Liver (tissue), 8 donors: ENCODE measurements at regions not wholly inside any gene's neighbourhood (a gene's known extent, or its start where the extent isn't known, plus 50 kb on each side); places are given as distances from the start of the nearest gene placed in this dataset.

ENCODE experiments used
- DNase-seq: peaks from one replicate; pipeline ENCODE4 v3.0.0-alpha.2; 2017; ENCODE audit warnings: low spot score
- H3K27ac ChIP-seq, 2 donors: one replicate each; pipeline ENCODE4 v1.7.0; 2013; ENCODE audit warnings: inconsistent platforms in 2 of 2, low read length in 2 of 2, control low read depth in 1 of 2, low read depth in 1 of 2, mild to moderate bottlenecking in 1 of 2
- H3K27me3 ChIP-seq, 4 donors: one replicate each; pipeline versions ENCODE4 v1.6.1 to v1.7.0; 2013; ENCODE audit warnings: low read length in 3 of 4, inconsistent platforms in 1 of 4, mild to moderate bottlenecking in 1 of 4, moderate library complexity in 1 of 4; ENCODE audit not compliant: control insufficient read depth in 4 of 4, insufficient read depth in 4 of 4
- H3K36me3 ChIP-seq, 4 donors: one replicate each; pipeline versions ENCODE4 v1.6.1 to v1.7.0; 2013; ENCODE audit warnings: low read length in 3 of 4, mild to moderate bottlenecking in 3 of 4, low read depth in 1 of 4, moderate library complexity in 1 of 4; ENCODE audit not compliant: control insufficient read depth in 4 of 4, insufficient read depth in 3 of 4
- H3K4me1 ChIP-seq, 4 donors: one replicate each; pipeline versions ENCODE4 v1.6.1 to v1.7.0; 2013; ENCODE audit warnings: low read length in 3 of 4, mild to moderate bottlenecking in 3 of 4, moderate library complexity in 1 of 4; ENCODE audit not compliant: control insufficient read depth in 4 of 4, insufficient read depth in 4 of 4
- H3K4me3 ChIP-seq, 3 donors: one replicate each; pipeline versions ENCODE4 v1.6.1 to v1.7.0; 2013; ENCODE audit warnings: low read length in 3 of 3, control low read depth in 1 of 3, low read depth in 1 of 3, mild to moderate bottlenecking in 1 of 3
- H3K9ac ChIP-seq, 2 donors: one replicate each; pipeline ENCODE4 v1.7.0; 2013; ENCODE audit warnings: low read length in 2 of 2, mild to moderate bottlenecking in 2 of 2, moderate library complexity in 2 of 2, control low read depth in 1 of 2, low read depth in 1 of 2
- H3K9me3 ChIP-seq, 4 donors: one replicate each; pipeline versions ENCODE4 v1.6.1 to v1.7.0; 2013; ENCODE audit warnings: low read length in 3 of 4; ENCODE audit not compliant: control insufficient read depth in 4 of 4
- ATF3 ChIP-seq: IDR thresholded peaks from 2 replicates; pipeline ENCODE4 v1.6.1; 2016; ENCODE audit warnings: antibody characterized with exemption
- CTCF ChIP-seq: fragments of 150-350 bp; IDR thresholded peaks from 2 replicates; pipeline ENCODE4 v1.5.1; 2017; ENCODE audit warnings: improper control_type of control experiment, low read depth, low read length; ENCODE audit not compliant: missing input control
- EGR1 ChIP-seq, 2 donors: IDR thresholded peaks; 2 replicates each; pipeline ENCODE4 v1.6.1; 2016 to 2018; ENCODE audit warnings: antibody characterized with exemption in 2 of 2, low read depth in 2 of 2
- FOXA1 ChIP-seq: IDR thresholded peaks from 2 replicates; pipeline ENCODE4 v1.6.1; 2016; ENCODE audit warnings: antibody characterized with exemption
- FOXA2 ChIP-seq: IDR thresholded peaks from 2 replicates; pipeline ENCODE4 v1.6.1; 2016; ENCODE audit warnings: antibody characterized with exemption
- GABPA ChIP-seq, 2 donors: IDR thresholded peaks in 1 of 2; conservative IDR thresholded peaks in 1 of 2; 2 replicates each; pipeline ENCODE4 v1.6.1; 2016; ENCODE audit warnings: antibody characterized with exemption in 2 of 2, mild to moderate bottlenecking in 1 of 2, moderate library complexity in 1 of 2
- HNF4A ChIP-seq, 2 donors: conservative IDR thresholded peaks; 2 replicates each; pipeline ENCODE4 v1.6.1; 2016; ENCODE audit warnings: antibody characterized with exemption in 2 of 2, mild to moderate bottlenecking in 2 of 2
- NR2F2 ChIP-seq: IDR thresholded peaks from 2 replicates; pipeline ENCODE4 v1.6.1; 2016; ENCODE audit warnings: antibody characterized with exemption
- RAD21 ChIP-seq, 2 donors: IDR thresholded peaks; 2 replicates each; pipeline ENCODE4 v1.6.1; 2016; ENCODE audit warnings: antibody characterized with exemption in 2 of 2, mild to moderate bottlenecking in 2 of 2
- SP1 ChIP-seq: IDR thresholded peaks from 2 replicates; pipeline ENCODE4 v1.6.1; 2018; ENCODE audit warnings: antibody characterized with exemption, mild to moderate bottlenecking
- TAF1 ChIP-seq: conservative IDR thresholded peaks from 2 replicates; pipeline ENCODE4 v1.6.1; 2016; ENCODE audit warnings: antibody characterized with exemption, mild to moderate bottlenecking
- YY1 ChIP-seq: IDR thresholded peaks from 2 replicates; pipeline ENCODE4 v1.6.1; 2016; ENCODE audit warnings: antibody characterized with exemption, mild to moderate bottlenecking
- WGBS: extraction: QIAGEN DNeasy Blood & Tissue Kit; methylation state at CpG from one replicate; pipeline ENCODE4 v1.1.7; 2013; 5-methylcytosine and 5-hydroxymethylcytosine counted together
- TF ChIP-seq, protein P1 (sequence below): IDR thresholded peaks from 2 replicates; pipeline ENCODE4 v1.6.1; 2016; ENCODE audit warnings: antibody characterized with exemption, mild to moderate bottlenecking
- TF ChIP-seq, protein P2 (sequence below): IDR thresholded peaks from 2 replicates; pipeline ENCODE4 v1.6.1; 2016; ENCODE audit warnings: antibody characterized with exemption
- donor health status: healthy.
- donor health status: healthy.
- donor health status: healthy.
- donor health status: healthy.
- donor health status: healthy.

DNA sequence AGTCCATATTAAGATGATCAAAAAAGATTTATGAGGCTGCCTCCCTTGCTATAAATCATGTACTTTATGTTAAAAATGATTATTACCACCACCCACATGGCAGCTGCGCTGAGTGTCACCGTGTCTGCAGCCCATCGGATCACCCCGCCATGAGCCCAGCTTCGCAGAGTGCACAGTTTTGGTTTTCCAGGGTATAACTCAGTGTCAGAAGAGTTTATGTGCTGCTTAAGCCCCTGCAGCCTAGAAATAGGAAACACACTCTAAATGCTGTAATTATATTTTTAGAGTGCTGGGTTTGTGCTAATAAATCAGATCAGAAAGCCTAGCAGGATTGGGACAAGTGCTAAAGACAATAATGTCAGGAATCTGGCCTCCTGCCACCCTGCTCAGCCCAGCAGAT lies 54.7 kb upstream of the ONECUT1 start:
- Histone ChIP-seq H3K36me3 (no peaks in the 10 kb centered on the region), H3K27ac (no peak overlapping the region), H3K9ac (no peak overlapping the region), H3K9me3 (no peaks in the 10 kb centered on the region), H3K27me3 (no peaks in the 10 kb centered on the region), H3K4me3 (no peak overlapping the region), H3K4me1 (no peaks in the 10 kb centered on the region)
- WGBS: 95% methylated on average over 5 of the region's 5 CpGs
- TF ChIP-seq RAD21 (IDR thresholded peaks at IDR 0.05) (no peak), YY1 (no peak), SP1 (no peak), HNF4A (conservative IDR thresholded peaks at IDR 0.05) (no peak), FOXA2 (no peak), CTCF (no peak), ATF3 (no peak), FOXA1 (no peak), GABPA (IDR thresholded peaks at IDR 0.05 in 1 of 2, conservative IDR thresholded peaks at IDR 0.05 in 1 of 2) (no peak), EGR1 (IDR thresholded peaks at IDR 0.05; ENCODE audit: low read depth in 2 of 2) (no peak), NR2F2 (no peak), TAF1 (no peak)
- TF ChIP-seq, protein P1, sequence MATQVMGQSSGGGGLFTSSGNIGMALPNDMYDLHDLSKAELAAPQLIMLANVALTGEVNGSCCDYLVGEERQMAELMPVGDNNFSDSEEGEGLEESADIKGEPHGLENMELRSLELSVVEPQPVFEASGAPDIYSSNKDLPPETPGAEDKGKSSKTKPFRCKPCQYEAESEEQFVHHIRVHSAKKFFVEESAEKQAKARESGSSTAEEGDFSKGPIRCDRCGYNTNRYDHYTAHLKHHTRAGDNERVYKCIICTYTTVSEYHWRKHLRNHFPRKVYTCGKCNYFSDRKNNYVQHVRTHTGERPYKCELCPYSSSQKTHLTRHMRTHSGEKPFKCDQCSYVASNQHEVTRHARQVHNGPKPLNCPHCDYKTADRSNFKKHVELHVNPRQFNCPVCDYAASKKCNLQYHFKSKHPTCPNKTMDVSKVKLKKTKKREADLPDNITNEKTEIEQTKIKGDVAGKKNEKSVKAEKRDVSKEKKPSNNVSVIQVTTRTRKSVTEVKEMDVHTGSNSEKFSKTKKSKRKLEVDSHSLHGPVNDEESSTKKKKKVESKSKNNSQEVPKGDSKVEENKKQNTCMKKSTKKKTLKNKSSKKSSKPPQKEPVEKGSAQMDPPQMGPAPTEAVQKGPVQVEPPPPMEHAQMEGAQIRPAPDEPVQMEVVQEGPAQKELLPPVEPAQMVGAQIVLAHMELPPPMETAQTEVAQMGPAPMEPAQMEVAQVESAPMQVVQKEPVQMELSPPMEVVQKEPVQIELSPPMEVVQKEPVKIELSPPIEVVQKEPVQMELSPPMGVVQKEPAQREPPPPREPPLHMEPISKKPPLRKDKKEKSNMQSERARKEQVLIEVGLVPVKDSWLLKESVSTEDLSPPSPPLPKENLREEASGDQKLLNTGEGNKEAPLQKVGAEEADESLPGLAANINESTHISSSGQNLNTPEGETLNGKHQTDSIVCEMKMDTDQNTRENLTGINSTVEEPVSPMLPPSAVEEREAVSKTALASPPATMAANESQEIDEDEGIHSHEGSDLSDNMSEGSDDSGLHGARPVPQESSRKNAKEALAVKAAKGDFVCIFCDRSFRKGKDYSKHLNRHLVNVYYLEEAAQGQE: no peak
- TF ChIP-seq, protein P2, sequence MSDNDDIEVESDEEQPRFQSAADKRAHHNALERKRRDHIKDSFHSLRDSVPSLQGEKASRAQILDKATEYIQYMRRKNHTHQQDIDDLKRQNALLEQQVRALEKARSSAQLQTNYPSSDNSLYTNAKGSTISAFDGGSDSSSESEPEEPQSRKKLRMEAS: no peak
- no peak for DNase-seq
